GM18907 (cell line): ENCODE measurements at regions not wholly inside any gene's neighbourhood (a gene's known extent, or its start where the extent isn't known, plus 50 kb on each side); places are given as distances from the start of the nearest gene placed in this dataset.
A peak's percentile ranks its signal among the peaks of the same experiment; 100 is the strongest.

Experiments used
- ATAC-seq: cut with Tn5 transposase; IDR thresholded peaks from one replicate; pipeline ENCODE4 v1.9.1; 2021; ENCODE audit warnings: mild to moderate bottlenecking, moderate library complexity; ENCODE audit not compliant: unreplicated experiment

DNA sequence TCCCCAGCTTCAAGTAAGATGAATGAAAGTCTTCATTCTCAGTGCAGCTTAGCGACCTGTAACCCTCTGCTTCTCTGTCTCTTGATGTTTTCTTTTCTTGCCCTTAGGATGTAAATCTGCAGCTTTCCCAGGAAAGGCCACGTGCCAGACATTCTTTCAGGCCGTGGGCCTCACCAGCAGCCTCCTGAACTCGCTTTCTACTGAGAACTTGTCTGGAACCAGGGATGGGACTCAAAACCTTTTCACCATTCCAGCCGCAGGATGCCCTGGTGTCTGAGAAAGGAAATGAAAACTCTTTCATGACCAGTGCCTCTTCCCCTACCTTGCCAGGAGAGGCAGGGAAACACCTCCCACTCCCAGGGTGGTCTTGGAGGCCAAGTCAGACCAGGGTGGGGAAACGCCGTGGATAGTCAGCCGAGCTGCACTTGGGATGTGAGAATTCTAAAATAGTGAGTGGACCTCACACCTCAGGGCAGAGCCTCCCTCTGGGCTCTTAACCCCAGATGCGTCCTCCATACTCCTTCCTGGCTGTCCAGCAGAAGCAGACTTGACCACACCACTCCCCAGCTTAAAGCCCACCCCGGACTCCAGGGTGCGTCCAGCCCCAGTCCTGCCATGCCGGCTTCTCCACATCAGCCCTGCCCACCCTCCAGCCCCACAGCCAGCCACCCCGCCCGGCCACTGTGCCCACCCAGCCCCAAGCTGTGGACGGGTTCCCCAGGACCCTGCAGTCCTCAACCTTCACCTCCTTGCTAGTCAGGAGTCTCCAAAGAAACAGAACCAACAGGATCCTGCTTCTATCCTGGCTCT is 115.5 kb downstream of the TWIST2 start:
- ATAC-seq, result no peak

GRCh38 chr2:238963971-238964328 is 116.1 kb downstream of the TWIST2 start:
- ATAC-seq, result no peak

DNA sequence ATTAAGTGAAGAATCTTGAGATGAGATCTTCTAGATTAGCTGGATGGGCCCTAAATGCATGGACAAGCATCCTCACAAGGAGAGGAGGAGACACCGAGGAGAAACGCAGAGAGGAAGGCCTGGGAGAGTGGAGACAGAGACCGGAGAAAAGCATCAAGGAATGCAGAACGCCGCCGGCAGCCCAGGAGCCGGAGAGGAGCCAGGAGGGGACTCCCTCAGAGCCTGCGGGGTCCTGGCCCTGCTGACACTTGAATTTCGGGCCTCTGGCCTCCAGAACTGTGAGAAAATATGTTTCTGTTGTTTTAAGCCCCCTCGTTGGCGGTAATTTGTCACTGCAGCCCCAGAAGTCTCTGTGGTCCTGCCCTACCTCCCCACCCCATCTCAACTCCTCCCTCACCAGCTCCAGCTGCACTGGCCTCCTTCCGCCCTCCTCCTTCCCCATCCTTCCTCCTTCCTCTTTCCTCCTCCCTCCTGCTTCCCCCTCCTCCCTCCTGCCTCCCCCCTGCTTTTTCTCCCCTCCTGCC is 116.7 kb downstream of the TWIST2 start:
- no peak for ATAC-seq

DNA sequence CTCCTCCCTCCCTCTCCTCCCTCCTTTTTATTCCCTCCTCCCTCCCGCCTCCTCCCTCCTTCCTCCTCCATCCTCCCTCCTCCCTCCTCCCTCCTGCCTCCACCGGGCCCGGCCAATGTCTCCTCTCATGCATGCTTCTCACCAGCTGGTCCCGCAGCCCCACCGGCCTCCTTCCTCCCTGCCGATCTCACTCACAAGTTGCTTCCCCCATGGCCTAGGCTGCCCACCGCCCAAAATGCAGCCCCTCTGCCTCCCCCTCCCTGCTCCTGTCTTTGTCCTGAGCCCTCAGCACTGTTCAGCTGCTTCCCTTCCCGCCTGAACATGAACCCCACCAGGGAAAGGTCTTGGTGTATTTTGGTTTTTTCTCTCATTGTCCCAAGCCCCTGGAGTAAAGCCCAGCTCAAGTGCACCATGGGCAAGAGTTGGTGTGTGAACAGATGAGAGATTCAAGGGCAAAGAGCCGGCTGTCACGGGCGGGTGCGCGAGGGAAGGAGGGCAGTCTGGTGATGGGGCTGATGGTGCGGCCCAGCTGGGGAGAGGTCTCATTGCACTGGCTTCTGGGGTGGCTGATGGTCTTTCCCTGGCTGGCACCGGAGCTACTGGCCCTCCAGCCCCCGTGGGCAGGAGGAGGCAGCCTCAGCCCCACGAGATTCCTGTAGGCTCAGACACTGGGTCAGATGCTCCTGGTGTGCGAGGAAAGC is 117.6 kb downstream of the TWIST2 start:
- no peak for ATAC-seq

- ATAC-seq, result no peak
Observed at GRCh38 chr2:238966072-238966937, 118.4 kb downstream of the TWIST2 start.

DNA sequence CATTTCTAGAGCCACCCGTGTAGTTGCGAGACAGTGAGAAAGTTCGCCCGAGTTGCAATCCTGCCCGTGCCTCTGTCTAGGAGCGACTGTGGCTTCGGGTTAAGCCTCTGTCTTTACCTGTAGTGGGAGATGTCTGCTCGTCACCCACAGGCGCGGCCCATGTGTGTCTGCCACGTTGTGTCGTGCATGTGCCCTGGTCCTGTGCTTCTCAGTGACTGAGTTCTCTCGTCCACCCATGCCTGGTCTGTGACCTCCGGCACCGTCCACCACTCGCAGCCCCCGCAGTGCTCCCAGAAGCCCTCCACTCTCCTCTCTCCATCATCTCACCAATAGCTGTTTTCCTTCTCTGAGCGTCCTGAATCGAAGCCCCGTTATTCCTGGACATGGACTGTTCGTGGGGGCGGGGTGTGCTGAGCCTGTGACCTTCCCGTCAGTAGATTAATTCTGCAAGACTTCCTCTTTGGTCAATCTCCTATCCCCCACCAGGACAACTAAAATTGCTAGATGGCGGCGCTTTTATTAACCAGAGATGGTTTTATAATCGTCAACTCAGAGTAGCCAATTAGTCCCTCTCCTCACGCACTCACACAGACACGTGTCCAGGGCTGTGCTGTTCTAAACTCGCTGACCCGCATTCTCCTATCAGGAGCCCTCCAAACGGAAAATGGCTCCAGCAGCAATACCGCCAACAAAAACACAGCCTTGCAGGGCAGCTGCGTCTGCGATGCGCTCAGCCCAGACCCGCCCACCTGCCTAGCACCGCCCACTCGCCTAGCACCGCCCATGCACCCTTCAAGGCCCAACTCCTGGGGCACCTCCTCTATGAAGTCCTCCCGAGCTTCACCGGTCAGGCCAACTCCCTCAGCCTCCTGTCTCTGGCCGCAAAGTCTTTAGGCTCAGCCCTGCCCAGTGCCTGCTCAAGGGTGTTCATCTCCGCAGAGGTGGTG is 119.4 kb downstream of the TWIST2 start:
- ATAC-seq, result no peak

- no peak for ATAC-seq
Observed at GRCh38 chr2:238967978-238968360, 120.1 kb downstream of the TWIST2 start.

GRCh38 chr2:238968616-238969384 is 120.9 kb downstream of the TWIST2 start:
- ATAC-seq, result no peak

DNA sequence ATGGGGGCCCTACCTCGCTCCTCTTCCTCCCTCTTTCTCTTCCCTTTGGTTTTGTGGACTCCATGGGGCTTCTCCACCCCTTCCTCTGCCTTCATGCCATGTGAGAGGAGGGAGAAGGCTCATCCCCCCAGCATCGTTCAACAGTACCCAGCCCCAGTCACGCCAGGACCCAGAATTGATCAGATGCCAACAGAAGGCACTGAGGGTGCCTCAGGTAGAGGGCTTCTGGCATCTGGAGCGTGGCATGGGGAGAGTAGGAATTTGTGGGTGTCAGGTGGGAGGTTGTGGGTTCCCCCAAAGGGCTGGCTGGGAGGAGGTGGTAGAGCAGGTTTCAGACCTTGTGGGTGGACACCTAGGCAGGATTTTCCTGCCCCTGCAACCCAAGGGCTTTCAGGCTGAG is 122.0 kb downstream of the TWIST2 start:
- no peak for ATAC-seq

- ATAC-seq, result peak; percentile 55
Observed at GRCh38 chr2:238970553-238971081, 122.7 kb downstream of the TWIST2 start.

GRCh38 chr2:238971318-238972145 is 123.6 kb downstream of the TWIST2 start:
- no peak for ATAC-seq

DNA sequence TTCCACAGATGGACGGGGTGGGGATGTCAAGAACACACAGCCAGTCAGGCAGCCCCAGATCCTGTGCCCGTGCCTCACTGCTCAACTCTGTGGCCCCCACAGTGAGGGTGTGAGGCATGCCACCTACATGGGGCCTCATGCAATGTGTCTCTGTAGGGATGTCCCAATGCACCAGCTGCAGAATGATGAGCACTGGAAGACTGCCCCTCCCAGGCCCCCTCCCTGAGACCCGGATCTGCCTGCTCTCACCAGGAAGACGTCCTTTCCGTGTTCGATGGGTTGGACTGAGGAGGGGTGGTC is 124.2 kb downstream of the TWIST2 start:
- no peak for ATAC-seq

DNA sequence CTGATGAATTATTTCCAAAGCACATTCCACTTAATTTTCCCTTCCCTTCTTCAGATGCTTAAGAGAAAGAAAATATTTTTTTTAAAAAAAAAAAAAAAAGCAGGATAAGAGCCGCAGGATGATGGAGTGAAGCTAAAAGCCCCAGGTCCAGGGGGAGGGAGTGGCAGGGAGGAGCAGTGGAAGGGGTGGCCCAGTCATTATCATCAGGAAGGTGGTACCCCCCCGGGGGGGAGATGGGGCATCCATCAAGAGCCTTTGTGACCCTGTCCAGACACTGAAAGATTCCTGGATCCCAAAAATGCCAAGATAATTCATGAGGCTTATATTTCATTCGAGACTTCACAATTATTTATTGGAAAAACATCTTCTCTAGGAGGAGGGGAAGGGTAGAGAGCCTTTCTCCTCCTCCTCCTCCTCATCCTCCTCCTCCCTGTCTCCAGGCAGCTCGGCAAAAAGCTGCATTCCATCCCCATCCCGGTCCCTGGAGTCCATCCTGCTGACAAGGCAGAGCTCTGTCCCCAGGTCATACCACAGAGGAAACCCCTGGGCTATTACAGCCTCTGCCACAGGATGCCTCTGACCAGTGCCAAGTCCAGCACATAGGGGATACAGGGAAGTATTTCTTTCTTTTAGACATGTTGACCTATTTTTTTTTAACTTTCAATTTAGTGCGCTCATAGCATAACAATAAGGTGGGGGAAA is 125.3 kb downstream of the TWIST2 start:
- no peak for ATAC-seq

- ATAC-seq, result no peak
Observed at GRCh38 chr2:238974081-238974480, 126.2 kb downstream of the TWIST2 start.

- ATAC-seq, result no peak
Observed at GRCh38 chr2:238974501-238975166, 126.7 kb downstream of the TWIST2 start.

GRCh38 chr2:238975408-238975807 is 127.5 kb downstream of the TWIST2 start:
- ATAC-seq, result no peak

DNA sequence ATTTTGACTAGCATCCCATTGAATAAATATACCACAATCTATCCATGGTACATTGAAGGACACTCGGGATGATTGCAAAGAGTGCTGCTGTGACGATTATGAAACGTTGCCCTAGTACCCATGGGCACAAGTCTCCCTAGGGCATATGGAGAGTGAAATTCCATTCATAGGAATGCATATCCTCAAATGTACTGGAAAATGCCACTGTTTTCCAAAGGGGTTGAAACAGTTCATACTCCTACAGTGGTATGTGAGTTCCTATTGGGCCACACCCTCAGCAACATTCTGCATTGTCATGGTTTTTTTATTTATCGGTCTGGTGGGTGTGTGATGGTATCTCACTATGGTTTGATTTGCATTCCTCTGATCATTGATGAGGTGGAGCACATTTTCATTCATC is 130.6 kb downstream of the TWIST2 start:
- ATAC-seq, result no peak
